Ammon's horn (tissue), 1 donor: ENCODE measurements at regions not wholly inside any gene's neighbourhood (a gene's known extent, or its start where the extent isn't known, plus 50 kb on each side); places are given as distances from the start of the nearest gene placed in this dataset.
A peak's percentile ranks its signal among the peaks of the same experiment; 100 is the strongest.

ENCODE experiments used
- DNase-seq: peaks from one replicate; pipeline ENCODE4 v3.0.0-alpha.2; 2016; ENCODE audit warnings: low spot score

DNA sequence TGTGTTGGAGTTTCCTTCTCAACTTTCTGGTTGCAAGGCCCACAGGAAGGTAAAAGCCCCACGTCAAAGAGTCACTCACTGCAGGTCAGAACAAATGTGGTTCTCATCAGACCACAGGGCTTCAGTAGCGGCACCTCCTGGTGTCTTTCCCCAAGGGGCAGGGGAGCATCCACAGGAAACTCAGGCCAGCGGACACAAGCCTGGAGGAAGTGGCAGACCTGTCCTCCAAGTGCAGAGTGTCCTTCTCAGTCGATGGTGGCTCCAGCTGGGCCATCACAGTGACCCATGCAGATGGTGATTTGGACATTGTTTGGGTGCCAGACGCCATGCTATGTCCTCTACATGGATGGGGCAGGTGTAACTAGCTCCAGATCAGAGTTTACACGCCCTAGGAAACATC is 84.9 kb downstream of the ACKR3 start:
- DNase-seq: no peak

GRCh38 chr2:236656166-236656565 is 86.5 kb downstream of the ACKR3 start:
- DNase-seq: no peak

DNA sequence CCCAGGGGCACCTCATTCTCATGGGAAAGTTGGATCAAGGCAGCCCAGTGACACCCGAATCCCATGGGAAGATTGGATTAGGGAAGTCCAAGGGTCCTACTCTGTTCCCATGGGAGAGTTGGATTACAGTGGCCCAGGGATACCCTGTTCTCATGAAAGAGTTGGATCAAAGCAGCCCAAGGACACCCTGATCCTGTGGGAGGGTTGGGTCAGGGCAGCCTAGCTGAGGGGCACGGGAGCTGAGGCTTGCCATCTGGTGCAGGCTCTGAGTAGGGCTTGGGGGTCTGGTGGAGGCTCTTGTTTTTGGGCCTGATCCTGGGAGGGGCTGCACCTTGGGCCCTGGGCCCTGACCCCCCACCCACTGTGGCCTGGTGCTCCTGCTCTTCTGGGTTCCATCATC is 87.1 kb downstream of the ACKR3 start:
- DNase-seq: no peak

GRCh38 chr2:236657215-236657614 is 87.6 kb downstream of the ACKR3 start:
- DNase-seq: no peak

GRCh38 chr2:236657801-236658200 is 88.2 kb downstream of the ACKR3 start:
- no peak for DNase-seq

GRCh38 chr2:236658974-236659757 is 89.5 kb downstream of the ACKR3 start:
- no peak for DNase-seq

DNA sequence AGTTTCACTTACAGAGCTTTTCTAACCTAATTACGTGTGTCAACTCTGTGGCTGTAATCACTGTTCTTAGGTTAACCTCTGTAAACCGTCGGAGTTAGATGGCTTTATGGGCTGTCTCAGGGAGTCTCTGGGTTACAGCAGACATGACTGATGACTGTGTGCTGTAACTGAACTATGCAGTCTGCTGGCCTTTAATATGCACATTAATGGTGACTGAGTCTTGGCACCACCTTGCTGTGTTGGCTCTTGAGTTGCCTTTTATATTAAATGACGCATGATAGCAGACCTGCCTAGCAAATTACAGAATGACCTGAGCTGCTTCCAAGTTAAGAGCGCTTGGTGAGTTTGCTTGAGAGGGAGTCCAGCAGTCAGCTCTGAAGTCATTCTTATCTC is 90.1 kb downstream of the ACKR3 start:
- no peak for DNase-seq

DNA sequence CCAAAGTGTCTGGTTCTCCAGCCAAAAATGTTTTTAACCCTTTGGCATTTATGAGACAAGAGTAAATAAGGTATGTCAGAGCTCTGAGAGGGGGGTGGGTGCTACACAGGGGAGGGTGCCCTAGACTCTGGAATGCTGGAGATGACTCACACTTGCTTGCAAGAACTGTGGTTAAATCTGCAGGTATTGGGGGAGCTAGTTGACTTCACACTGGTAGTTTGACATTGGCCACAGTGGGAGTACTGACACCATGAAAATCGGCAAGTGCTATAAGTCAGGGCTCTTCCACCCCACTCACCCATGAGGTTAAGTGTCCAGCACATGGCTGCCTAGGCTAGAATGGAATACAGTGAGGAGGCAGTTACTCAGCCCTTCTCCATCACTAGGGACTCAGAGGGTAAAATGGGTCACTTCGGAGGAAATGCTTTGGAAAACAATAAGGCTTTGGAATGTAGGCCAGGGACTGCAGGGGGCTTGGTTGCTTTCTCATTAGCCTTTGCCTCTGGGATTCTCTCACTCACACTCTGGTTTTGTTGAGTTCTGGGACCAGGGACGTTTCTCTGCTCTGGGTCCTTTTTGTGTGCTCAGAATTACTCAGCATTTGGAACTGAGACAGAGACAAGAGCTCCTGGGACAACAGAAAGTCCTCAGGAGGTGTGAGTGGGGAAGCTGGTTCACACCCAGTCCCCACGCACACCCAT is 91.6 kb downstream of the ACKR3 start:
- peak; percentile 23 for DNase-seq

DNA sequence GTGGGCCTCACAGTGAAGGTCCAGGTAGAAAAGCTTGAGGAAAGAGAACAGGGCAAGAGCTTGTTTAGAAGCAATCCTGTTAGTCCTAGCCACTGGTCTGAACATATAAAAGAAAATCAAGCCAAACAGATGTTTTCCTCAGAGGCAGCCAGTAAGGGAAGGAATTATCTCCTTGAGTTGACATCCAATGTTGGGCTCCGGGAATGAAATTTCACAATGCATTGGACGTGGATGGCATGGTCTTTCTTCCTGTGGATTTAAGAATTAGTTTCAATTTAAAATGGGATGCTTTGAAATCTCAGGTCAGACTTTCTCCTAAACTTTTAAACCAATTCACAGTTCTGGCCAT is 92.1 kb downstream of the ACKR3 start:
- DNase-seq: no peak

- DNase-seq: no peak
Observed at GRCh38 chr2:236662231-236663185, 92.9 kb downstream of the ACKR3 start.

DNA sequence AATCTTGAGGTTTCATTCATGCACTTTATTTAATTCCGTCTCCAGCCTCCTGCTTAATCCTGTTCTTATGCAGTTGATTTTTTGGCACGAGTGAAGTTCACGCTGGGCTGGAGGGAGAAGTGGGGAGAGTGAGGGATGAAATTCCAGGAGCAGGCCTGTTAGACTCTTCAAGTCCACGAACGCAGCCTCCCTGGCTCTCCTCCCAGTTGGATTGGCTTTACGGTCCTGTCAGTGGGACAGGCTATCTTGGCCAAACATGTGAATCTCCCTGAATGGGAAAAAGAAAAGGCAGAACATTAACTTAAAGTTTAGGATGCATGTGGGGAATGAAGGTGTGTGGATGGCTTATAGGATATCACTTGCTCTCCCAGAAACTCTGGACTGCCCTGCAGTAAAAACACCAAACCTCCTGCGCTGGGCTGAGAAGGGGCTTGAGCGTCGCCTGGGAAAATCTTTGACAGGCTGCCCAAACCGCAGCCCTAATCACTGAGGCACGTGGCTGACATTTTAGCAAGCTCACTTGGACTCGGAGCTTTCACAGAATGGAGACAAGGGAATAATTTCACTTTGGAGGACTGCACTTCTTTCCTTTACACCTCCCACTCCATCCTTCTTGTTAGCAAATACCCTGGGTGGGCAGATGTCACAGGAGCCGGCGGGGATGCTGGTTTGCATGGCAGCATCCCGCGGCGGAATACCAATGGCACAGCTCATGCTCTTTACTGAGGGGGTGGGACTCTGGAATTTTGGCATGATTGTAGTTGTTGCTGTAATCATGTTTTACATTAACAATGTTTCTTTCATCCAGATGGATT is 93.9 kb downstream of the ACKR3 start:
- DNase-seq: no peak

DNA sequence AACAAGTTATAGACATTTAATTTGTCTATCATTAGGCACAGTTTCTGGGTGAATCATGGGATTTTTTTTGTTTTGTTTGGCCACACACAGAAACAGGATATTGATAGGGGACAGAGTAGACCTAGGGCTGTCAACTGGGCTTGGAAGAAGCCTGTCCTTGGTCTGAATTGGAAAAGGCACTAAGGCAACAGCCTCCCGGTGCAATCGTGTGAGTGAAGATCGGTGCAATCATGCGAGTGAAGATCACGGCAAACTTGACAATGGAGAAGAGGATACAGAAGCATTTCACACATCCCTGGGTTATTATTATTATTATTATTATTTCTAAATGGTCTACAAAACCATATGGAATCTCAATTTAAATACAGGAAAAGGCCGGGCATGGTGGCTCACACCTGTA is 94.5 kb downstream of the ACKR3 start:
- DNase-seq: no peak

DNA sequence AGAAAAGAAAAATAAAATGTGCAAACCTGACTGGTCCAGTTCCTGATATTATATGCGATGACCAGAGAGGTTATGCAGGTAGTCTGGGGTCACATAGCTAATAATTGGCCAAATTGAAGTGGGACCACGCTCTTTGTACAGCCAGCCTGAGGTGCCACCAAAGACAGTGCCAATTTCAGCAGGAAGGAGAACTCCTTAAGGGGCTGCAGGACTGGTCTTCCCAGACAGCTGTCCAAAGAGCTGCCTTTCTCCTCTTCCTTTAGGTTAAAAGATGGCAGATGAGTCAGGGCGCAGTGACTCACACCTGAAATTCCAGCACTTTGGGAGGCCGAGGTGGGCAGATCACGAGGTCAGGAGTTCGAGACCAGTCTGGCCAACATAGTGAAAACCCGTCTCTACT is 95.5 kb downstream of the ACKR3 start:
- no peak for DNase-seq

DNA sequence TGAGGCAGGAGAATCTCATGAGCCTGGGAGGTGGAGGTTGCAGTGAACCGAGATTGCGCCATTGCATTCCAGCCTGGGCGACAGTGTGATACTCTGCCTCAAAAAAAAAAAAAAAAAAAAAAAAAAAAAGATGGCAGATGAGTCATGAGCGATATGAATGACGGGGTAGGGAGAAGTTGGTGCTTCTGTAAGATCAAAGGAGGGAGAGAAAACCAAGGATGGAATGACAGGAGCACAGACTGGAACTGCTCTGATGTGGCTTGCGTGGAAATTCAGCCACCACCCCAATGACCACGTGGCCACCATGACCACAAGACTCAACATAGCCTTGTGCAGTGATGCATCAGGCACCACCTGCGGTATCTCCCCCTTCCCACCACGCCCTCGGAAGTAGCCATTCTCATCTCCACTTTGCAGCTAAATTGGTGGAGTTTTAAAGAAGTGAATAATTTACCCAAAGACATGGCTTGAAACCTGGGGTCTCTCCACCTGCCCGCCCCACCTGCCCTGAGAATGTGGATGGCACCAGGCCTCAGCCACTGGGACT is 96.0 kb downstream of the ACKR3 start:
- no peak for DNase-seq

DNA sequence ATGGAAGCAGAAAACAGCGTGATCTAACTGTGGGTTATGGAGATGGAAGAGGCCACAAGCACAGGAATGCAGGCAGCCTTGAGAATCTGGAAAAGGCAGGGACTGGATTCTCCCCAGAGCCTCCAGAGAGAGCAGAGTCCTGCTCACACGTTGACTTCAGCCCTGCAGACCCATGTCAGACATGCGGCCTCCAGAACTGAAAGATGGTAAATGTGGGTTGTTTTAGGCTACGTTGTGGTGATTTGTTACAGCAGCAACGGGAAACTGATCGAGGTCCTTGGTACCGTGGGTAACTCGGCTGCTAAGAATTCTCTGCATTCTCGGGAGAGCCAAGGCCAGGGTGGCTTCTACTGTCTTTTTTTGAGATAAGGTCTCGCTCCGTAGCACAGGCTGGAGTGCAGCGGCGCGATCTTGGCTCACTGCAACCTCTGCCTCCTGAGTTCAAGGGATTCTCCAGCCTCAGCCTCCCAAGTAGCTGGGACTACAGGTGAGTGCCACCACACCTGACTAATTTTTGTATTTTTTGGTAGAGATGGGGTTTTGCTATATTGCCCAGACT is 97.1 kb downstream of the ACKR3 start:
- no peak for DNase-seq

DNA sequence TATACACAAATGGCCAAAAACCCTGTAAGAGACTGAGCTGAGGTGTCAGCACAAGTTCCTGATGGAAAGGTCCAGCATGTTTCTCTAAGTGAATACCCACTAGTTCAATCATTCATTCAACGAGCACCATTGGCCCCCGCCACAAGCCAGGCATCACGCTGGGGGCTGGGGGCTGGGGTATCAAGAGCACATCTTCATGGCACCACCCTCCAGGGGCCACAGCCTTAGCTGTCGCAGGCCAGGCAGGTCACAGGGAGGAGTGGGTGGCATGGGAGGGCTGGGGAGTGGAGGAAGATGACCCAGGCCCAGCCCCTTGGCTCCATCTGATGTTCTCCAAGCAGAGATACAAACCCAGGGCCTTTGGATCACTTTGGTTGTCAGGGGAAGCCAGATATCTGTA is 97.9 kb downstream of the ACKR3 start:
- DNase-seq: no peak

- no peak for DNase-seq
Observed at GRCh38 chr2:236668531-236668969, 98.9 kb downstream of the ACKR3 start.

- DNase-seq: no peak
Observed at GRCh38 chr2:236670235-236670620, 100.6 kb downstream of the ACKR3 start.

DNA sequence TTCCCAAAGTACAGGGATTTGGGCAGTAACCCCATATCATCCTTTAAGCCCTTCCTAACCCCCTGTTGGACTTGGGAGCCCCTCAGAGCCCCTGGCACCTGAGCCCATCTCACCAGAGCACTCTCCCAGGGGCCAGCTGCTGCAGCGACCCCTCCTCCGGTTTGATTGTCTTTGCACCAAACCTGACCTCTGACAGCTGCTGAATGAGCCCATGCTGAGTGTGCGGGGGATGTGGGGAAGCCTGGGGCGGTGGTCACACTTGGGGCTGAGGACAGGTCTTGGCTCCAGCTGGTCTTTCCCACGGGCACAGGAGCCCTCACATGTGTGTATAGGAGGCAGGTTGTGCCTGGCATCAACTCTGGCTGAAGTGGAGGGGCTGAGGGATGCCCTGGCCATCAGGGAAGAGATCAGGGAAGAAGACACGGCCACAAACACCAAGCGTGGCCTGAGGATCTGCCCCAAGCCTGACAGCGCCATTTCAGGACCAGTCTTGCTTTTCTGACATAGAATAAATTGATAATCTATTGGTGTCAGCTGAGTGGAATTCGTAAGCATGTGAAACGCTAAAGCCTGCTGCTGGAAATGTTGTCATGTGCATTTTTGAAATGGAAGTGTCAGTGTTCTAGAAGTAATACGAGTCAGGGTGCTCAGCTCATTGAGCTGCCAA is 102.4 kb downstream of the ACKR3 start:
- DNase-seq: no peak

DNA sequence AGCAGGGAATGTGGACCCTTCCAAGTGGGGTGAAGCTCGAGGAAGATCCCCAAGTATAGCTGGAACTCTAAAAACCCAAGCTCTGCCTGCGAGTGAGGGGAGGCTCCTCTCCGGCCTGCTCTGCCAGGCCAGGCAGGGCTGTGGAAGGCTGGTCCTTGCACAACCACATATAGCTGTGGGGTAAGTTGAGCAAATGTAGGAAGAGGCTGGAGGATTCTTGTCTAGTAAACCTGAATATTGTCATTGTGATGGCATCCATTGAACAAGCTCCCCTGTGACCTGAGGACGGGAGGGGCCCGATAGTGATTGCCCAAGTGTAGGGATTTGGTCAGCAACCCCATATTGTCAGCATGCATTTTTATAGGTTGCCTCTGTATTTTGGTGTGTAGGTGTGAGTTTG is 103.0 kb downstream of the ACKR3 start:
- no peak for DNase-seq
